ENCODE measurements at regions not wholly inside any gene's neighbourhood (a gene's known extent, or its start where the extent isn't known, plus 50 kb on each side); places are given as distances from the start of the nearest gene placed in this dataset.
A peak's percentile ranks its signal among the peaks of the same experiment; 100 is the strongest.

DNA sequence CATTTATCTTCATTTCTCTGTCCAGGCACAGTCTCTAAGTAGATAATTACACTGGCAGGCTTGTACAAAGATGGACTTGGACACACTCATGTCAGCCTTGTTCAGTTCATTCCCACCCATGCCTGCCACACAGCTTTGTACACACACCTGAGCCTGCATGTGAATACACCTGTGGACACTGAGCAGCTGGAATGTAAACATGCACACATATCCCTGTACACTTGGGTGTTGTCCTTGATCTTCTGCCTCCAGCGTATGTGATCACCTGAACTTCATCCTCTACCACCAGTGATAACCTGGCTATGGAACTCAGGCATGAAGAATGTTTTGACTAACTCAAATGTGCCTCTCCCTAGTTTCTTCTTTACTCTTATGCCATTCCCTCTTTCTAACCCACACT, 190.6 kb downstream of the DHX35 start:
- no peak for DNase-seq

DNA sequence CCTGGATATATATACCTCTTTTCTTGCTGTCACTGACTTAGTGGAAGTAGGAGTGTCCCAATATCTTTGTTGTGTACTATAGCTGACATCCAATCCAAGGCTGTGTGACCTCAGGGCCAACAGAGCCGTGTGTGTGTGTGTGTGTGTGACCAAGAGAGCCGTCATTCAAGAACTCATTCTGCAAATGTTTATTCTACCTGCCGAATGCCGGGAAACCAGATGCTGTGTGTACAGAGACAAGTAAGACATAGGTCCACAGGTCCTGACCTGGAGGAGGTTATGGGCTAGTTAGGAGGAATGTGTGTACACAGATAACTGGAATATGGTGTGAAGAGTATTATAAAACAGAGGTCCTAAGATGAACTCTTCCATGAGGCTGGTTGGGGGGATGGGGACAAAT, 190.0 kb downstream of the DHX35 start:
- no peak for DNase-seq

DNA sequence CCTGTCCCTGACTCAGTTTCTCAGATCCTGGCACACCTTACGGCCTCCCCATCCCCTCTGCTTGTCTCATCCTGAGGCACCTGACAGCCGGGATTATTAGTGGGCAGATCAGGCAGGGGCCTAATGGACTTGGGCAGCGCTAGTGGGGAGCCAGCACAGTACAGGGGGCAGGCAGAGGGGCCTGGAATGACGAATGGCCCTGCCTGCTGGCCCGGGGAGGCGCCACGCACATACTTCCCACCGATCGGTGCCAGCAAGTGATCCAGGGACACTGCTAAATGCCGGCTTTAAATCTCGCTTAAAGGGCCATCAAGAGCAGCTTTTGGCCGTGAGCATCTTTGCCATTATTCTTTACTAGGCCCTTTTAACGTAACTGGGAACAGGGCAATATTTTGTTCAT, 188.4 kb downstream of the DHX35 start:
- no peak for DNase-seq

DNA sequence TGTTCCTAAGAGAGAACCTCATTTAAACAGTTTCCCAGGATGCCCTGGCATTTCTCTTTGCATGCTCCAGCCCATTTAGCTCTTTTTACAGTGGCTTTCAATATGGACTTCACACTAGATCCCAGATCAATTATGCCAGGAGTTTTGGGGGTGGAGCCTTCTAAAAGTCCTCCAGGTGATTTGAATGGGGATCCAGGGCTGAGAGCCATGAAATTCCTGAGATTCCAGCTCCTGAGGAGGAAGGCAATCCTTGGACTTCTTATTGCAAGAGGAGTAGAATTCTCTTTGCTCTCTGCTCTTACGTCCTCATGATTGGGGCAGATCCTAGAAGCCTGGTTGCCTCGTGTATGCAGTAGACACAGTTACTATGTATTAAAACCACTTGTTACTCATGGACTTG, 184.2 kb downstream of the DHX35 start:
- DNase-seq = no peak

DNA sequence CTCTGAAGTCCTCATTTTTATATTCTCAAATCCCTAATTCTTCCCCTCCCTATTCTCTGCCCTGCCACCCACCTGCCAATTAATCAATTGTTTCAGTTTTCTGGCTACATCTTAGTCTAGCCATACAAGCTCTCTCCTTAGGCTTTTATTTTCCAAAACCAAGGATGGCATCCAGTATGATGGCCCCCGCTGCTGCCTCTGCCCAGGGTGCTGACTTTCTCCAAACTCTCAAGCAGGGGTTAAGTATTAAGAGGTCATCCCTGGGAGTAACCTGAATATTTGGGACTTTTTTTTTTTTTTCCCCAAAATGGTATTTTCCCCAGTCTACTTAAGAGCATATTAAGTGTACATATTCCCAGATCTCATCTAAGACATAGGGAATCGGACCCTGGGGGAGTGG, 183.8 kb downstream of the DHX35 start:
- no peak for DNase-seq

DNA sequence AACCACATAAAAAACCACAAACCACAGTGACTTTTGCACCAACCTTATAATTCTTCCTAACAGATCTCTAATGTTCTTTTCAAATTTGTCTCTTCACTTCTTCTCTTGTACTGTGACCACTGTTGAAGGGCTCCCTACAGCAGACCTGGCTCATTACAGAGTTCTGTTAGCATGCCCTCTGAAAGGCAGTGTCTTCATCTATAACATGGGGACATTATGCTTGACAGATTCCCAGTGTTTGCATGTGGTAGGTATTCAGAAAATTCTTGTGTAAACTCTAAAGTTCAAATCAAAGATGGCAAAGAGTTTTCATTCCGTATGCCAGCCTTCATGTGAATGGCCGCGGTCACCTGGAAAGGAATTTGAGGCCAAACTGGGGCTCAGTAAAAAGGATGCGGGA, 182.6 kb downstream of the DHX35 start:
- DNase-seq = no peak

DNA sequence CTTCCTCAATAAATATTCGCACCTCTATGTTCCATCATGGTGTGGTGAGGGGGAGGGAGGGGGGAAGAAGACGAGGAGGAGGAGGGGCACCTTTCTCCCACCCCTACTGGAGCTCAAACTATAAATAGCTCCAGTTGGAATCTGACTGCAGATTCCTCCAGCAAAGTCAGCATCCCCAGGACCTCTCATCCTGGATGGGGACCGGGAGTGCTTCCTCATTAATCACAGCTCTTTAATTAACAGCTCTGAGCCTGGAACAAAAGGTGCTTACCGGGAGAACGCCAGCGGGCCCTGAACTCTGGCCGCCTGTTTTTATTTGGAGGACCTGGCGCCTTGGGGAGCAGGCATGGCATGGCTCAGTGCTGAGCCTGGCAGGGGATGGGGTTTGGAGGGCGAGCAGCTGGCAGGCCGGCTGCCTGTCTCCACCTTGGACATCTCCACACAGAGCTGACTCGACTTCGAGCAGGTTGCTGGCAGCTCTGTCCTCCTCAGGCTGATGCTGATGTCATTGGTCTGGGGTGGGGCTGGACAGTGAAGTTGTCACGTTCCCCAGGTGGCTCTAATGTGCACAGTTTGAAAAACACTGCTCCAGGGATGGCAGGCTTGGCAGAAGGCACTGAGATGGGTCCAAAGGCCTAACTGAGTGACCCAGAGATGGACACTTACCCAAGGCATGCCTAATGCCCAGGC, 180.4 kb downstream of the DHX35 start:
- no peak for DNase-seq

DNA sequence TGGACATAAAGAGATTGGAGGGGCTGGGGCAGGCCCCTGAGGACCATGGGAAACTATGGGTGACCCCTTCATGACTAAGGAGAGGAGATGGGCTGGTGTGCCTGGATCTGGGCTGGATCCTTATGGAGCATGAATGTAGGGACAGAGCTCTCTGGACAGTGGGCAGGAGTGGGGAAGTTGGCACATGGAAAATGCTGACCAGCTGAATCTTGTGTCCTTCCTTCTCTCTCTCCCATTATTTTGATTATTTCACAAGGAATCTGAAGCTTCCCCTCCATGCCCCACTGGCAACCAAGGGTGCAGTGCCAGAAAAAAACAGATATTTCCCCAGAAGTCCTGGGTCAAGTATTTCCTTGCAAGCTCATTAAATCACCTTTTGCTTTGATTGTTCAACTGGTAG, 175.2 kb downstream of the DHX35 start:
- DNase-seq = no peak

DNA sequence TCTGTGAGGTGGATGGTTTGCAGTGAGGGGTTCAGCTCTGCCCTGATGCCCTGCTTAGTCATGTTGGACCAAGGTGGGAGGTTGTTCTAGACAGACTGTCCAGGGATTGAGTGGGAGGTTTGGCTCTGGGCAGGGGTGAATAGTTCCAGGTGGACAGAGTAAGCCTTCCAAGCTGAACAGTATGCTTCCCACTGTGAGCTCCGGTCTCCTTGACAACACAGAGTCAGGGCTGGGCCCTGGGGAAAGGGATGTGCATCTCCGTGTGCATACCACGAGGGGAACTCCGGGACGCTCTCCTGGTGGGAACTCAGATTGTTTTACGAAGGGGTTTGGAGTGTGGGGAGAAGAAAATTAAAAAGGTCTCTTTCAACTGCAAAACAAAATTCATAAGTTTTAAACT, 174.7 kb downstream of the DHX35 start:
- DNase-seq = no peak

DNA sequence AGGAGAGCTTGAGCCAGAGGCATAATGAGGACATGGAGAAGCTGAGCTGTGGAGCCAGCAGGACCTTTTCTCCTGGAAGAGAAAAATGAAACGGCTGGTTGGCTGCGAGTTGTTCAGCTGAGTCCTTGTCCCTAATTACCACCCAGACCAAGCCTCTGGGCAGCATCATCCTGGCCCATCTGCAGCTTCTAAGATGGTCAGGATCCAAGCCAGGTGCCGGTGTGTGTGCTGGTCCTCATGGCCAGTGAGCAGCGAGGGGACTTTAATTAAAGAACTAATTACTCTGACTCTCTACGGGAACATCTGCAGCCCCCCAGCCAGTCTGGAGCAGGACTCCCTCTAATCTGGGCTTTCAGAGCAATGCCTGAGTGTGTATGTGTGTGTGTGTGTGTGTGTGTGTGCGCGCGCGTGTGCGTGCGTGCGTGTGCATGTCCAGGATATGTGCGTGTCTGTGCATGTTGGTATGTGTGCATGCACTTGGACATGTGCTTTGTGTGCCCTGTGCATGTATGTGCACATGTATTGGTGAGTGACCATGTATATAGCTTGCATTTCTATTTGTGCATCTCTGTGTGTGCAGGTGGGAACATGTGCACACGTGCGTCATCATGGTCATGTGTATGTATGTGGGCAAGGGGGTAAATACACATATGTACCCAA, 173.9 kb downstream of the DHX35 start:
- no peak for DNase-seq

DNA sequence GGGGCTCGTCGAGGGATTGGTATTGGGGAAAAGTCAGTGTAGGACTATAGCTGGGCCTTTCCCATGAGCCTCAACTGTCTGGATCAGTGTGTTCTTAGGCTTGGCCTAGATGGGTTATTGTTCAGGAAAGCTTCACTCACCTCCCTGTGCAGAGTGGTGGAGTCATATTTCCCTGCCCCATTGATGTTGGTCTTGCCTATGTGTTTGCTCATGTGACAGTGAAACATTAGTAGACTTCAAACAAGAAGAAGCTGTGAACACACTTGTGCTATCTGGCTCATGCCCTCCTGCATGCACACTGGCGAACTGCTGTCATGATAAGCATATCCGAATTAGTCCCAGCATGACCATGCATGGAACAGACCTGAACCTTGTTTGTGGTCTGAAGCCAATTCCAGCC, 171.1 kb downstream of the DHX35 start:
- DNase-seq = no peak

DNA sequence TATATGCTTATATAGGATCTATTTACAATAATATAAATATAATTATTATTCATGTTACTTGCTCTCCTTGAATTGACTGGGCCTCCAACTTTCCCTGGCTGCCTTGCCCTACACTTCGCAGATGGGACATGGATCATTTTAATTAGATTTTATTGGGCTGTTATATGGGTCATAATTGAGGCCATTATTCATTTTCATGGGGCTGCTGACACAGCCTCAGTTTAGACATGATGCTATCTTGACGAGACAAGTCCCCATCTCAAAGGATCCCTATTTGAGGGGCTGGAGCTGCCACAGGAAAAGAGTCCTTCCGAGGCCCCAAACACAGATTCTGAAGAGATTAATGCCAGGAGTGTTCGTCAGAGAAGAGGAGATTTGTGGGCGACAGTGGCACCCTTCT, 170.4 kb downstream of the DHX35 start:
- no peak for DNase-seq

DNA sequence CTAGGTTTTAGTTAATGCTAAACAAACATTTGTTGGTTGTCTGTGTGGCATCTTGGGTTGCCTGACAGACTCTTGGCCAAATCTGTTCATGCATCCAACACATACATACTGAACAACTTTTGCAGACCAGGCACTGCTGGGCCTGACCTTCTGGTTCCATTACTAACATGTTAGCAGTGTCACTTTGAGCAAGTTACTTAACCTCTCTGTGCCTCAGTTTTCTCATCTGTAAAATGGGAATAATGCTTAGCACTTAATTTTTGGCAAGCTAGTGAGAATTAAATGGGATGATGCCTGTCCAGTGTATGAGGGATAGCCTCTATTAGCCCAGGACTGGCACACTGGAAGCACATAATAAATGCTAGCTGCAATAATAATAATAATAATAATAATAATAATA, 169.9 kb downstream of the DHX35 start:
- DNase-seq = no peak

DNA sequence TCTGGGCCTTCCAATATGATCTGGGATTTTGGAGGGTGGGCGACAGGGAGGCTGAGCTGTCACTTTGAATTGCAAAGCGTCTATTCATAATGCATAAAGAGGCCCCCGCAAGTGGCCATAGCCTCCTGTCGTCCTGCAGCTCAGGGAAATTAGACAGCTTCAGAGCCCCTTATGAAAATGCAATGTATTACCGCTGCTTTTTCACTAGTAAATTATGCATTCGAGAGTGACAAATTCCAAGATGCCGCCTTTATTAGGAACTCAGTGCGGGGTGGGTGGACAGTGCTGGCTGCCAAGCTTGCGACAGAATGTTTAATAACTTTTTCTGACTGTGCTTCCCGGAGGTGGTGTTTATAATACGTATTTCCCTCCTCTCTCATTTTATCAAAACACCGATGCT, 168.5 kb downstream of the DHX35 start:
- no peak for DNase-seq

DNA sequence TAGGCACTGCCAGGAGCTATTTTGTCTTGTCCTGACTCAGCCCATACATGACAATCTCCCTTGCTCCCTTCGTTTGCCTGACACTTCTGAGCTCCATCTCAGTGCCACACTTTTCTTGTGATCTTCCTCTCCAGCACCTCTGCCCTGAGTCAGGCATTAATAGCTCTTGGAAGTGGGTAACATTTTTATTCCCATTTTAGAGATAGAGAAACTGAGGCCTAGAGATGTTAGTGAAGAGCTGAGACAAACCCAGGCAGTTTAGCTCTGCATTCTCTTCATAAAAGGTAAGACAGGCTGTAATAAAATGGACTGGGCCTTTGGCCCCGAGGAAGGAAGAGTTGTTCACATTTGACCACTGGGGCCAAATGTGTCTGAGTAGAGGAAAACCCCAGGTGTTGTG, 167.4 kb downstream of the DHX35 start:
- DNase-seq = no peak

DNA sequence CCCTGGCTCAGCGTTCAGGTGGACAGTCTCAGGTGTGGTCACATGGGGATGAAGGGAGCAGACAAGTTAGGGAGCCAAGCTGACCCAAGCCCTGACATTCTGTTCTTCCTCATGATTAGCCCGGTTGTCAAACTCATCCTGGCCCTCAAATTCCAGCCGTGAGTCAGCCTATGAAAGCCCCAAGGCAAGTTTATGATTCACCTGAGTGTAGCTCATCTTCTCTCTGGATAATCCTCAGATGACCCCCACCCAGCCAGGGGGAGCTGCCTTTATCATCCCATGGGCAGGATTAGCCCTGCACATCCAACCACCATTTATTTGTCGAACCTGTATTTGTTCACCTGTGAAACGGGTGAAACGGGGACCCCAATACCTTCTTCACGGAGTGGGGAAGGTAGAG, 161.9 kb downstream of the DHX35 start:
- no peak for DNase-seq

DNA sequence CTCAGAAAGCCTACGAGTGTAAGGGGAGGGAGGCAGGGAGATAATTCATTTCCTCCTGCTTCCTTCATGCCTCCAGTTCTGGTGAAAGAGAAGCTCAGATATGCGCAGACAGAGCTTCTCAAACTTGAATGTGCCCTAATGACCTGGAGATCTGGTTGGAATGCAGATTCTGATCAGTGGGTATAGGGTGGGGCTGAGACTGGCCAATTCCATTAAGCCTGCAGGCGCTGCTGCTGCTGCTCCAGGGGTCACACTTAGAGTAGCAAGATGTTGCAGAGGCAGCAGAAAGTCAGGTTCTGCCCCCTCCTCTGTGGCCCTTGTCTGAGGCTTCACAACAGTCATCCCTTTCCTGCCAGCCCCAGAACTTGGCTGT, 161.0 kb downstream of the DHX35 start:
- no peak for DNase-seq

DNA sequence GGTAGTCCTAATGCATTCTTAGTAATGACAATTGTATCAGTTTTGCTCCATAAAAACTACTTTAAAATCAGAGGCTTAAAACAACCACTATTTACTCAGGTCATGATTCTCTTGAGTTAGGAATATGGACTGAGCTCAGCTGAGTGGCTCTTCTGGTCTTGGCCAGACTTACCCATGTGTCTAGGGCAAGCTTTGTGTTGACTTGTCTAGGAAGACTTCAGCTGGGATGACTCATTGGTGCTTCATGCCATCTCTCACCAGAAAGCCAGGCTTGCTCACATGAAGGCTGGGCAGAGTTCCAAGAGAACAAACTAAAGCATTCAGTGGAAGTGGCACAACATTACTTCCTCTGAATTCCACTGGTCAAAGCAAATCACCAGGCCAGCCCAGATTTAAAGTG, 155.3 kb downstream of the DHX35 start:
- DNase-seq = peak; percentile 13

DNA sequence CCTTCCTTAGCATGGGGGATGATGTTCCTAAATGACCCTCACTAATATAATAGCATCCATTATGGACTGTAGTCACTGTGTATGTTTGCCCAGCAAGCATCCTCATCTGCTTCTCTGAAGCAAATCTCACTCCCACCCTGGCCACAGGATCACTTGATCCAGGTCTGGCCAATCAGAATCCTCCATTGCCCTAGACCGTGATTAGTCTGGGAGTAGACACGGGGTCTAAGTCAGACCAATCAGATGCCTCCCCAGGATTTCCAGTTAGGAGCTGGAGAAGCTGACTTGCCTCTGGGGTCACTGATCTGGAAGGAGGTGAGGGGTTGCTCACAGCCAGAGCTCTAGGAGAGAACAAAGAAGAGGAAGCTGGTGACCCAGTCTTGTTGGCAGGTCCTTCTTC, 153.9 kb downstream of the DHX35 start:
- DNase-seq = no peak

DNA sequence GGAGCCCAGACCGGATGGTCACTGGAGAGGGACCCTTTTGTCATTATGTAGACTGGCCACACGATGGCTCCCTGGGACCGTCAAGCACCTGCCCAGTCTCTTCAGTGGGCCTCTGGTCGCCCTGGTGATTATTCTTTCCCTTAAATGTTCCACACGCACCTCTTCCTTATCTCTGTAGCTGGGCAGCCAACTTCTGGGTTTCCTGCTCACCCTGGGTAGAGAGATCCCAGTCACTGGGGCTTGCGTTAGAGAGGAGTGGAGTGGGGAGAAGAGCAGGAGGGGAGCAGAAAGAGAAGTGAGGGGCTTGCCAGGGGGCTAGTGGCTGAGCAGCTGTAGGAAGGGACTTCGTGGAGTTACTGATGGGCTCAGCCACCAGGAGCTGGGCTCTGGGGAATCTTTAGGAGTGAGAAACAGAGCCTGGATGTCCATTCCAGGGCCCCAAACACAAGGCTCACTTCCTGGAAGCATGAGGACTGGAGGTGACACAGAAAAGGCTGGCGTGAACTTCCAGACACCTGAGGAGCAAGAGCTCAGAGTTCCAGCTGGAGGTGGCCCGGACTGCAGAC, 150.1 kb downstream of the DHX35 start:
- DNase-seq = peak; percentile 5

DNA sequence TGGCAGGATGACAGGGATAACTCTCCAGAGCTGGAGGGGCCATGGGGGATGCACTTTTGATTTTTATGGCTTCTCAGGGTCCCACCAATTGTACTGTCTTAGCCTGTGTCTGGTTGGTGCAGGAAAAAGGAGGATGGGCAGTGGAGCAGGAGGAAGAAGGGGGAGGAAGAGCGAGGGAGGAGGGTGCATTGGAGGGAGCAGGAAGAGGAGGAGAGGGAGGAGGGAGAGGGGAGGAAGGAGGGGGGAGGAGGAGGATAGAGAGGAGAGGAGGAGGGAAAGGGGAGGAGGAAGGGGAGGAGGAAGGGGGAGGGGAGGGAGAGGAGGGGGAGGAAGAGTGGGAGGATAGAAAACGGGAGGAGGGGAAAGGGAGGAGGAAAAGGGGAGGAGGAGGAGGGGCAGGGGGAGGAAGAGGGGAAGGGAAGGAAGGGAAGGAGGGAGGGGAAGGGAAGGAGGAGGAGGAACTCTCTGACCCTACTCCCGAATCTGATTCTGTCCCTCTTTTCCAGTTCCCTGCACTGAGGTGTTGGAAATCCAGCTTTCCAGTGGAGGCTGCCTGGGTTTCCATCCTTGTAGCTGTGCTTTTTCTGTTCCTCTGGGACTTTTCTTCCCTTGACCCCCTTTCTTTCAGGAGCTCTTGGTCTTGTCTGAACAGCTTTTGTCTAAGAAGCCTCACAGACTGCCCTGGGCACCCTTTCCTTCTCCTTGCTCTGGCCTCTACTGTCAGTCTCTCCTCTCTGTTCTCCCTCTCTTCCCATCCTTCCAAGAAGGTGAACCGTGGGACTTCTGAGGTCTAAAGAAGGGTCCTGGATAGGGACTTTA, 149.4 kb downstream of the DHX35 start:
- DNase-seq = no peak

DNA sequence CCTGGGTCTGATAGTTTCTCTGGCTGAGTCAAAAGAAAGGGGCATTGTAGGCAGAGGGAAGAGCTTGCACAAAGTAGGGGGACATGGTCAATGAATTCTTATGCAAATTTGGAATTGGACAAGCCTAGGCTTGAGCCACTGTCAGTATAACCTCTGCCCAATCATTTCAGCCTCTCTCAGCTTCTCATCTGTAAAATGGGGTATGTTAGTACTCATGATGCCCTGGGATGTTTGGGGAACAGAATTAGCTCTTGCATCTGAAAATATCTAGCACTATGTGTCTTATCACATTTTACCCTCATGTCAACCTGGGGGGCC, 148.6 kb downstream of the DHX35 start:
- DNase-seq = no peak

DNA sequence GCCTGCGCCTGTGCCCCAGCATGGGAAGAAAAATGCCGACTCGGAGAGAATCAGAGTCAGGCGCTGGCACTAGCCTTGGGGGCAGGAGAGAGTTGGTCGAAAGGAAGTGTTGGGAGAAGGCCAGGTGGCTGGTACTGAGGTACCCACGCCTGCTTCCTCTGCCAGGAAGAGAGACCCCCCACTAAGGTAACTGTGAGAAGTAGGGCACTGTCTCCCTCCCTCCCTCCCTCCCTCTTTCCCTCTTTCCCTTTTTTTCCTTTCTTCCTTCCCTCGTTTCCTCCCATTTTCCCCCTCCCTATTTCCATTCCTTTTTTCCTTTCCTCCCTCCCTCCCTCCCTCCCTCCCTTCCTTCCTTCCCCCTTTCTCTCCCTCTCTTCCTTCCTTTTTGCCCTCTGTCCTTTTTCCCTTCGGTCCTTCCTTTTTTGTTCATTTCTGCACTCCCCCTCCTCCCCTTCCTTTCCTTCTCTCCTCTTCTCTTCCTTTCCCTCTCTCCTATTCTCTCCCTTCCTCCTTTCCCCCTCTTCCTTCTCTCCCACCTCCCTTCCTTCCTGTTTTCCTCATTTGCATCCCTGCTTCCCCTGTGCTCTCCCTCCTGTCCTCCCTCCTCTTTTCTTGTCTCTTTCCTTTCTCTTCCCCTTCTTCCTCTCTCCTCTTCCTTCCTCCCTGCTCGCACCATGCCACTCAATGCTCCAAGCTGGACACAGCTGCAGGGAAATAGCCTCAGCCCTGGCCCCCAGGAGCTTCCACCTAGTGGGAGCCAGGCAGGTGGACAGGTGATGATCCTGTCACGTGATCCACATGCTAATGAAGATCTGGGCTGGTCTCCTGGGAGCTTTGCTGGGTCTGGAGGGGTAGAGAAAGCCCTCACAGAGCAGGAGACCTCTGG, 148.0 kb downstream of the DHX35 start:
- no peak for DNase-seq
